Activated CD4-positive, alpha-beta T cell treated with anti-CD3 and anti-CD28 coated beads, Interleukin-2, amount 10 ng/mL, durations not matched to agents 24 days and 14 days (primary cell): ENCODE measurements at regions not wholly inside any gene's neighbourhood (a gene's known extent, or its start where the extent isn't known, plus 50 kb on each side); places are given as distances from the start of the nearest gene placed in this dataset.

ENCODE experiments used
- DNase-seq: peaks from one replicate; pipeline ENCODE4 v3.0.0; 2022
- H3K27ac Mint-ChIP-seq: one replicate; pipeline ENCODE4 v1.8.0; 2022; ENCODE audit warnings: mild to moderate bottlenecking, mixed read lengths
- H3K27me3 Mint-ChIP-seq: one replicate; pipeline ENCODE4 v1.8.0; 2022; ENCODE audit warnings: mixed read lengths
- H3K36me3 Mint-ChIP-seq: one replicate; pipeline ENCODE4 v1.8.0; 2022; ENCODE audit warnings: low read depth, mild to moderate bottlenecking, mixed read lengths
- H3K4me1 Mint-ChIP-seq: one replicate; pipeline ENCODE4 v1.8.0; 2021; ENCODE audit warnings: mixed read lengths
- H3K4me3 Mint-ChIP-seq: one replicate; pipeline ENCODE4 v1.8.0; 2022; ENCODE audit warnings: mild to moderate bottlenecking, moderate library complexity, mixed read lengths
- H3K9me3 Mint-ChIP-seq: one replicate; pipeline ENCODE4 v1.8.0; 2021; ENCODE audit warnings: mixed read lengths
- intact Hi-C: fragments of 100-400 bp; cut with micrococcal nuclease; formaldehyde crosslinking; loops from one replicate; pipeline ENCODE4 v1.15.1; 2023

DNA sequence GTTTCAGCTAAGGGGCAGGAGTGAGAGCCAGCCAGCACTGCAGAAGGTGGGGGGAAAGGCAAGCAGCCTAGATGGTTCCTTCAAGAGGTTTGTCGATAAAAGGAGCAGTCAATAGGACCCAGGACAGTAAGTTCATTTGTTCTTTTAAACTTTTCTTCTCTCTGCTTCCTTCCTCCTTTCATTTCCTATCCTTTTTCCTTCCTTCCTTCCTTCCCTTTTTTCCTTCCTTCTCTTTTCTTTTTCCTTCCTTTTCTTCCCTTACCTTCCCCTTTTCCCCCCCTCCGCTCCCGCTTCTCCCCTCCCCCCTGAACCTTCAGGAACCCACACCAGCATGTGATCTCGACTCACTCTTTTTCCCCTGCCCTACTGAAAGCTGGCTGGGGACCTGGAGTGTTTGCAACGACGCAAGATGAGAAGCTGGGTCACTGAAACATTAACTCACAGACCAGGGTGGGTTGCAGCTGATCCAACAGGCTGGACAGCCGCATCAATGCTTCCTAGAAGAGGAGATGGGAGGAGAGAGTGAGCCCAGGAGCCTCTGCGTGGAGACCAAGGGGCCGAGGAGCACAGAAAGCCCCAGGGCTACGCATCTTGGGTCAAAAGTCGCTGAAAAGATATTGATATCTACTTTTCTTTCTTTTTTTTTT is 103.4 kb upstream of the SDK1 start:
- no peak for DNase-seq
- Mint-ChIP-seq H3K9me3 (peaks cover 3% of the 10 kb centered on the region), H3K4me1 (peaks cover 2% of the 10 kb centered on the region)

DNA sequence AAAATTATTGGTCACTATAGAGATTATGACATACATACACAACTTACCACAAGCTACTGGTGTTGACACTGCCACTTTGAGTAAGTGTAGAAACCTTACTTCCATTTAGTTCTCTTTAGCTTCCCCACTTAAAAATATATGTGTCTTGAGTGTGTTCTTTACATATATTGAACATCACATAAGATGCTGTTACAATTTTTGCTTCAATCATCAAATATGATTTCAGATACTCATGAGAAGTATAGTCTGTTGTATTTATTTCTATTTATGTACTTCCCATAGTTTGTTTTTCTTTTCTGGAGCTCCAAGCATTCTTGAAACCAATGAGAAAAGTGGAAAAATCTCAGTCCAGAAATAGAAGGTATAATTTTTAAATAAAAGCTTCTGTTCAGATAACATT is 102.7 kb upstream of the SDK1 start:
- intact Hi-C loops: no loop called here
- H3K27ac Mint-ChIP-seq: no peak overlapping the region
- no peak overlapping the region for H3K4me3 Mint-ChIP-seq
- H3K9me3 Mint-ChIP-seq: peaks cover 3% of the 10 kb centered on the region
- no peaks in the 10 kb centered on the region for H3K36me3 Mint-ChIP-seq
- peaks cover 2% of the 10 kb centered on the region for H3K4me1 Mint-ChIP-seq
- DNase-seq: no peak
- peaks cover 1% of the 10 kb centered on the region for H3K27me3 Mint-ChIP-seq

More for the DNA sequence above, 103.4 kb upstream of the SDK1 start:
- Mint-ChIP-seq H3K27ac (no peak overlapping the region), H3K4me3 (no peak overlapping the region), H3K27me3 (peaks cover 1% of the 10 kb centered on the region), H3K36me3 (no peaks in the 10 kb centered on the region)
- intact Hi-C loops: no loop called here

DNA sequence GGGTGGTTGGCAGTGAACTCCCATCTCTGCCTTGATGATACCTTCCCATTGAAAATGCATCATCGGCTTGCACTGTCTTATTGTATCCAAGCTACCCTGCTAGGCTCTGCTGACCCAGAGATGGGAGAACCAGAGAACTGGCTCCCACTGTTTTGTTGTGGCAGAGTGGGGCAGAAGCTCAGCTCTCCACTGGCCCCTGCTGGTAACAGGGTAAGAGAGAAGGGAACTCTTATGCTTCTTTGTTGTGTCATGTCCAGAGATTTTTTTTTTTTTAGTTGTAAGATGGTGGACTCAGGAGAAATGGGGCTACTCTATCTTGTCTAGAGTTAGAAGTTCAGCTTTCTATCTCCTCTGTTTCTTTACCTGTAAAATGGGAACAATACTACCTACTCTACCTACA is 100.5 kb upstream of the SDK1 start:
- Mint-ChIP-seq H3K27me3 (peaks cover 3% of the 10 kb centered on the region), H3K36me3 (no peaks in the 10 kb centered on the region), H3K27ac (no peak overlapping the region), H3K9me3 (no peaks in the 10 kb centered on the region), H3K4me1 (no peaks in the 10 kb centered on the region), H3K4me3 (no peak overlapping the region)
- intact Hi-C loops: loop anchor here (1.0 kb wide), 2 partner anchors 313 to 335 kb away; no protein-coding TSS in a partner anchor
- peak; percentile 78 for DNase-seq

DNA sequence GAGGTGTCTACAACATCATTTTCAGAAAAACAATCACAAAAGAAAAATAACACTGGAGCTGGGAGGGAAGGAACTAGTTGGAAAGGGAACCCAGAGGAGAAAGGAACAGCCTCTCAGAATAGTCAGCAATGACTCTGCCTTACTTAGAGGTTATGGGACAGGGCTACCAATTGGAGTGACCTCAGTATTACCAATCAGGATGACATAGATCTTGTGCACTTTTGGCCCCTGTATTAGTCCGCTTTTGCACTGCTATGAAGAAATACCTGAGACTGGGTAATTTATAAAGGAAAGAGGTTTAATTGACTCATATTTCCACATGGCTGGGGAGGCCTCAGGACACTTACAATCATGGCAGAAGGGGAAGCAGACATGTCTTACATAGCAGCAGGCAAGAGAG is 99.7 kb upstream of the SDK1 start:
- intact Hi-C loops: no loop called here
- Mint-ChIP-seq H3K4me1 (no peaks in the 10 kb centered on the region), H3K4me3 (no peak overlapping the region), H3K27ac (no peak overlapping the region), H3K36me3 (no peaks in the 10 kb centered on the region), H3K9me3 (no peaks in the 10 kb centered on the region), H3K27me3 (peaks cover 3% of the 10 kb centered on the region)
- DNase-seq: no peak

DNA sequence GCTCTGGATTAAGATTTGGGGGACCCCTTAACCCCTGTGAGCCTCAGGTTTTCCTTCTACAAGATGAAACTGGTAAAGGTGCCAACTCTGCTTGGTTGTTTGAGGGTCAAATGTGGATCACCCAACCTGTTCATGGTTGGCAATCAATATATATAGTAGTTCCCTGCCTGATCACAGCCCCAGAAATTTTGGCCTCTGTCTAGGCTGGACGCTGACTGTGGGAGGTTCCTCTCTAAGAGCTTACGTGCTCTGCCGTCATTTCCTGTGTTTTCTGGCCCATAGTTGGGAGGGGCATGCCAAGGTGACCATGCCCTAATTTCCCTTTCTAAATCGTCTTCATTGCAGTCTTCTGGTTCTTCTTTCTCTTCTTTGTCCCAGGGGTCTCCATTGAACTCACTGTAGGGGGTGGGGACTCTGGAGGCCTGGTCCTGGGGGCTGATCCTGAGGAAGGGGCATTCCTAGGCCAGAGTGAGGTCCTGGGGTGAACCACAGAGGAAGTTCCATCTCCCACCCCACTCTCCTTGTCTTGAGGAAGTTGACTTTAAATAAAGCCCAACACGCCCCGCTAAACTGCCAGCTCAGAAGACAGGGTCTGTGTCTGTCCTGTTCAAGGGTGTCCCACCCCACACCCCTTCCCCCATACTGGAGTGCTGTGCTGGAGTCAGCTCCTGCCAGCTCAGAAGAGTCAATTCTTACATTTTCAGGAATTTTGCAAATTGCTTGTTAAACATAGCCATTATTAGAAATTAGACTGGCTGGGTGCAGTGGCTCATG is 98.9 kb upstream of the SDK1 start:
- H3K27ac Mint-ChIP-seq: no peak overlapping the region

DNA sequence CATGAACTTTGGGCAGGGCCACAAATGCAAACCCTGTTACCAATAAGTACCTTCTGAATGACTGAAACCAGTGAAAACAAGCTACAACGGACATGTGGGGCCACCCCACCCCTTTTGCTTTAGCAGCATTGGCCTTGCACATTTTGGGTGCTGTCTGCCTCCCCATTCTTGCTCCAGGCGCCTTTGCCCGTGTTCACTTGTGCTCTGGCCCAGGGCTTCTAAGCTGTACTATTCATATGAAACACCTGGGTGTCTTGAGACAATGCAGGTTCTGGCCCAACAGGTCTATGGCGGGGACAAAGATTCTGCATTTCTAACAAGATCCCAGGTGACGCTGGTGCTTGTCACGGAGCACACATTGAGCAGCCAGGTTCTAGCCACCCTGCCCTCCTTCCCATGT is 96.5 kb upstream of the SDK1 start:
- intact Hi-C loops: no loop called here

More for the DNA sequence above, 98.9 kb upstream of the SDK1 start:
- peaks cover 3% of the 10 kb centered on the region for H3K27me3 Mint-ChIP-seq
- H3K4me1 Mint-ChIP-seq: no peaks in the 10 kb centered on the region
- no peaks in the 10 kb centered on the region for H3K36me3 Mint-ChIP-seq
- intact Hi-C loops: no loop called here
- DNase-seq: no peak
- no peaks in the 10 kb centered on the region for H3K9me3 Mint-ChIP-seq
- H3K4me3 Mint-ChIP-seq: no peak overlapping the region

DNA sequence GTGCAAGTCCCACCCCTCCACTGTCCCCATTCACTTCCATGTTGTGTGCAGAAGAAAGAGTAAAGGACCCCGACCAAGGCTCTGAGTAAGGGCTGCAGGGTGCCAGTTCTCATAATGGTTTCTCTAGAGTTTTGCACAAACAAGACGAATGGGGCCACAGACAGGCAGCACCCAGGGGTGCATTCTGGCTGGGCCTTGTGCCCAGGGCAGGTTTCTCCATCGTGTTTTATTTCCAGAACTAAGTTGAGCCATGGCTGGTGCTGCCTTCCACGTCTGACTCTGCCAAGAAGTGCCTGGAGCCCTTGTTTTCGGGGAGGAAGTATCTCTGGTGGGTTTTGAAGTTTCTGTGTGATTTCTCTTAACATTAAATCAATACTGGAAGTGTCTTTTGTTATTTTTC is 95.0 kb upstream of the SDK1 start:
- no peak for DNase-seq
- no peaks in the 10 kb centered on the region for H3K9me3 Mint-ChIP-seq
- no peak overlapping the region for H3K27ac Mint-ChIP-seq
- no peak overlapping the region for H3K4me3 Mint-ChIP-seq
- H3K36me3 Mint-ChIP-seq: no peaks in the 10 kb centered on the region
- H3K4me1 Mint-ChIP-seq: no peaks in the 10 kb centered on the region
- intact Hi-C loops: no loop called here
- H3K27me3 Mint-ChIP-seq: peaks cover 1% of the 10 kb centered on the region

More for the DNA sequence above, 96.5 kb upstream of the SDK1 start:
- no peaks in the 10 kb centered on the region for H3K36me3 Mint-ChIP-seq
- DNase-seq: no peak
- peaks cover 1% of the 10 kb centered on the region for H3K27me3 Mint-ChIP-seq
- no peak overlapping the region for H3K27ac Mint-ChIP-seq
- H3K4me1 Mint-ChIP-seq: no peaks in the 10 kb centered on the region
- no peak overlapping the region for H3K4me3 Mint-ChIP-seq
- H3K9me3 Mint-ChIP-seq: no peaks in the 10 kb centered on the region

DNA sequence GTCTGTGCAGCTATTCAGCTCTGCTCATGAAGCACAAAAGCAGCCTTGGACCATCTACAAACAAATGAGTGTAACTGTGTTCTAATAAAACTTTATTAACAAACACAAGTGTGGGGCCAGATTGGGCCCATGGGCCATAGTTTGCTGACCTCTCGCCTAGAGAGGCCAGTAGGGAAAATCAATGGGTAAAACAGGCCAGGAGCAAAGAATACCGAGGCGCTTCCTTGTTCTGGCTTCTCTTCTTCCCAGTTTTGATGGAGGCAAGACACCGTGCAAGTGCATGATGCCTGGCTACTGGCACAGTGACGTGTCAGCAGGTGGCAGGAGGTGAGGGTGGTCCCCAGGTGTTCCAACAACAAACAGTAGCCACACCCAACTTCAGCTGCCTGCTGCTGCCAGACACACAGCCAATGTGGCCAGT is 94.3 kb upstream of the SDK1 start:
- Mint-ChIP-seq H3K27me3 (peaks cover 1% of the 10 kb centered on the region), H3K4me3 (no peak overlapping the region), H3K4me1 (no peaks in the 10 kb centered on the region), H3K27ac (no peak overlapping the region), H3K9me3 (no peaks in the 10 kb centered on the region), H3K36me3 (no peaks in the 10 kb centered on the region)
- intact Hi-C loops: no loop called here
- no peak for DNase-seq

DNA sequence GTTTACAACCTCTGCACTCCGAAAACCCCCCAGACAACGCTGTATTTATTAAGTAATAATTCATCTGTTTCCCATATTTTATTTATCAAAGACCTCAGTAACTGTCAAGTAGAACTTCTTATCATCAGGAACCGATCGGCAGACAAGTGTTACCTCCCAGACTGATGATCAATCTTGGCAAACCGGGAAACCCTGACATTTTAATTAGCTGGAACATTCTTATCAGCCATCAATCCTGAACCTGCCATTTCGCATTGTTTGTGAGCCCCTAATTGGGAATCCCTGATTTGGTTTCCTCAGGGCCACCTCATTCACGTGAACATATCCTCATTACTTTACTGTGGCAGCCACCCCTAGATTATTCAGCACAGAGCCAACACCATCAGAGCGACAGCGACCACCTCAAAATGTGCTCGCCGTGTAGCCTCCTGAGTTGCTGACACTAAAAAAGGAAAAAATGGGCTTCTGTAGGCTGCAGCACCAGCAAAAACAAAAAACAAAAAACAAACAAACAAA is 93.6 kb upstream of the SDK1 start:
- Mint-ChIP-seq H3K36me3 (no peaks in the 10 kb centered on the region), H3K9me3 (no peaks in the 10 kb centered on the region), H3K4me1 (no peaks in the 10 kb centered on the region), H3K27me3 (peaks cover 1% of the 10 kb centered on the region), H3K27ac (no peak overlapping the region), H3K4me3 (no peak overlapping the region)
- no peak for DNase-seq
- intact Hi-C loops: no loop called here

DNA sequence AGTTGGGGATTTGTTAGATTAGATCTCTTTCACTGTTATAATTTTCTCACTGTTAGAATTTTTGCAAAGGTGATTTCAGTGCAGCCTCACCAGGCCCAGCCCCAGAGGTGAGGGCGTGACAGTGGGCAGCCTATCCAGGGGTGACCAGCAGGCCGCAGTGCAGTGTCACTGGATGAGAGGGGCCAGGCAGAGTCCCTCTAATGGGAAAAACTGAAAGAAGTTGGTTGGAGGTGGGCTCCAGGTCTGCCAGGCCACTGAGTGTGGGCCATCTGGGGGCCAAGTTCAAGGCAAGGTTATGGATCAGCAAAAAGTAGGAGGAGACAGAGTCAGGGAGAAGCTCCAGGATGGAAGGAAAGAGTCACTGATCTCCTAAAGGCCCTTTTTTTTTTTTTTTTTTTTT is 90.5 kb upstream of the SDK1 start:
- Mint-ChIP-seq H3K9me3 (no peaks in the 10 kb centered on the region), H3K27ac (no peak overlapping the region), H3K27me3 (no peaks in the 10 kb centered on the region), H3K4me3 (no peak overlapping the region), H3K36me3 (no peaks in the 10 kb centered on the region), H3K4me1 (no peaks in the 10 kb centered on the region)
- intact Hi-C loops: no loop called here
- no peak for DNase-seq

DNA sequence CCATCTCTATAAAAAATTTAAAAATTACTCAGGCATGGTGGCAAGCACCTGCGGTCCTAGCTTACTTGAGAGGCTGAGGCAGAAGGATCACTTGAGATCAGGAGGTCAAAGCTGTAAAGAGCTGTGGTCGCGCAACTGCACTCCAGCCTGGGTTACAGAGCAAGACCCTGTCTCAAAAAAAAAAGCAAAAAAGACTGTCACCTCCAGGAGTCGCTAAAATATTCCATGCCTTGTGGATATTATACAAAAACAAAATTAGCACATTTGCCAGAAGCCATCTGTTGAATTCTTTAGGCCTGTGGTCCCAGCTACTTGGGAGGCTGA is 87.0 kb upstream of the SDK1 start:
- no peak overlapping the region for H3K27ac Mint-ChIP-seq
- no peaks in the 10 kb centered on the region for H3K36me3 Mint-ChIP-seq
- DNase-seq: no peak
- intact Hi-C loops: no loop called here
- no peaks in the 10 kb centered on the region for H3K9me3 Mint-ChIP-seq
- H3K4me3 Mint-ChIP-seq: no peak overlapping the region
- H3K4me1 Mint-ChIP-seq: no peaks in the 10 kb centered on the region
- H3K27me3 Mint-ChIP-seq: peaks cover 13% of the 10 kb centered on the region

DNA sequence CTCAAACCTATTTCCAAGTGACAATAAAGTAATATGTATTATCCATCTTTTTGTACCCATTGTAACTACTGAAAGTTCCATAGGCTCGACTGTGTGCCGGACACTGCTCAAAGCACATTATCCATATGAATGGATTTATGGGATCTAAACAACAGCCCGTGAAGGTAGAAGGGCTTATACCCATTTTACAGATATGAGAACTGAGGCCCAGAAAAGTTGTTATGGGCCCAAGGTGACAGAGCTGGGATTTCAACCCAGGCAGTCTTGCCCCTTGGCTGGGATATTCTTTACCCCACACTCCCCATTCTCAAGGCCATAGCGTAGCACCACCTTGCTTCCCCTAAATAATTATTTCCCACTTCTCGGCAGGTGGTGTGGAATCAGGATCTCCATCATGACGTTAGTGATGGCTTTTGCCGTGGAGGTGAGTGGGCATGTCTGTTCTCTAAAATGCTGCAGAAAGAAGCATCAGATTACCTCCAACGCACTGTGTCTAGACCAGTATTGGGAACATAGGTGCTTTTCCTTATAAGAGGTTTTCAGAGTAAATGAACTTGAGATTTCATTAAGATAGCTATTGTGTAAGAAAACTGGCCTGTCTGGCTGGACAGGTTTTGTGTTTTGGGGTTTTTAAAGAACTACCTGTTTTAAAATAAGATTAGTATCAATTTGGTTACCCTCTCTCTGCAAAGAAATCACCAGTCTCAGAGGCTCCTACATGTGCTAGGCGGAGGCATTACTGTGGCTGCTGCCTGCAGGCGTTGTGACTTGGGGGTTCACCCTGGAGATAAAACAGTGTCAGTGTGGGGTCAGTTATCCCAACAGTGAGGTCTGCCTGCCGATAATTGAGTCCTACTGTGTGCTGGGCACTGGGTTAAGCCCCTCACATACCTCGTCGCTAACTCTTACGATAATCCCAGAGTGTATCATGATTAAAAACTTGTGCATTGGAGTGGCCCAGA is 85.1 kb upstream of the SDK1 start:
- DNase-seq: no peak
- H3K36me3 Mint-ChIP-seq: no peaks in the 10 kb centered on the region
- intact Hi-C loops: no loop called here
- H3K27ac Mint-ChIP-seq: no peak overlapping the region
- H3K9me3 Mint-ChIP-seq: no peaks in the 10 kb centered on the region
- H3K4me3 Mint-ChIP-seq: no peak overlapping the region
- H3K27me3 Mint-ChIP-seq: peaks cover 23% of the 10 kb centered on the region
- no peaks in the 10 kb centered on the region for H3K4me1 Mint-ChIP-seq

DNA sequence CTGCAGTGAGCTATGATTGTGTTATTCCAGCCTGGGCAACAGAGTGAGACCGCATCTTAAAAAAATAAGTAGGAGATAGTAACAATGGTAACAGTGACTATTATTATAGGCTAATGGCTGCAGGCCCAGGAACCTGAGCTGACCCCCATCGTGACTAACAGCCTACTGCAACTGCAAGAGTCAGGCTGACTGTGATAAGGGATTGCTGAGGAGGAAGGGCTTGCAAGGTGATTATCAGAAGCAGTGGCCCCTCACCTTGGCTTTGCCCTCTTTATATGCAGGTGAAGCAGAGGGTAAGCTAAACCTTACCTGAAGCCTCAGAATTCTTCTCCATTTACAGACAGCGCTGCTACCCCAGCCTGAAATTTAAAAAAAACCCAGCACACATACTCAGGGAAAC is 83.9 kb upstream of the SDK1 start:
- no peak for DNase-seq
- H3K9me3 Mint-ChIP-seq: no peaks in the 10 kb centered on the region

More for the DNA sequence above, 83.9 kb upstream of the SDK1 start:
- no peak overlapping the region for H3K27ac Mint-ChIP-seq
- no peaks in the 10 kb centered on the region for H3K4me1 Mint-ChIP-seq
- no peaks in the 10 kb centered on the region for H3K36me3 Mint-ChIP-seq
- H3K4me3 Mint-ChIP-seq: no peak overlapping the region
- intact Hi-C loops: no loop called here
- peaks cover 24% of the 10 kb centered on the region for H3K27me3 Mint-ChIP-seq
